NCI-H446 (cell line): ENCODE measurements at regions not wholly inside any gene's neighbourhood (a gene's known extent, or its start where the extent isn't known, plus 50 kb on each side); places are given as distances from the start of the nearest gene placed in this dataset.
"Not testable (repeated sequence)": the region's sequence is repeated elsewhere in the genome, so short reads cannot be mapped to it uniquely, and the experiment has no call there.

Experiments
- DNase-seq, 2 experiments: peaks; one replicate each; lab custom pipeline; 2025; lab: John Stamatoyannopoulos, UW

DNA sequence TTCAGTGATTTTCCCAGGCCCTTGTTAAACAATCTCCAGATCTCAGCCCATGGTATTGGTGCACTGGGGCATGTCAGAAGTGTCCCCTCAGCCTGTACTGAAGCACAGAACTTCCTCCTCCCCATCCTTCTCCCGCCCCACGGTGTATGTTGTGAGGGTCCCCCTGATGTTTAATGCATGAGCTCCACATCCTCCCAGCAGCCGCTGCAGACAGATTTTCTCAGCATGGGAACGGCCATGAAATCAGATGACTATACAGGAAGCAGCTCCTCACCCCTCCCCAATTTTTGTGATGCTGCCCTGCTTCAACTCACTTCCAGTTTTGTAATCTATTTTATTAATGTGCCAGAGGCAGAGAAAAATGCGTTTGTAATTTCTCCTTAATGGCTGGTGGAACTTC is 406.0 kb downstream of the MIAT start:
- no peak for DNase-seq

DNA sequence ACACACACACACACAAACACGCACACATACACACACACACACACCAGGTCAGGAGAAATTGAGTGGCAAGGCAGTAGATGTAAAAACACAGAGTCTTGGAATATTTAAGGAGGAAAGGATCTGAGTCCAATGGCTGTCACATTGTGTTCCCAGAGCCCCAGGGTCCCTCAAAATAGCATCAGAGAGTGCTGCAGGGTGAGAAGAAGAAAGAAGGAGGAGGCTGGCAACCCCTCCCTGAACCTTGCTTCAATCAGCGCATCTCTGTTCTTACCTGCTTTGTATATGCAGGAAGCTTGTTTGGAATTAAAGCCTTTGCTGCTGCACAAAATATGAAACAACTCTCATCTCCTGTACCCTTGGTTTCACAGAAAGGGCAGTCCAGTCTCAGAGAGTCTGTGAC is 406.5 kb downstream of the MIAT start:
- DNase-seq: no peak

DNA sequence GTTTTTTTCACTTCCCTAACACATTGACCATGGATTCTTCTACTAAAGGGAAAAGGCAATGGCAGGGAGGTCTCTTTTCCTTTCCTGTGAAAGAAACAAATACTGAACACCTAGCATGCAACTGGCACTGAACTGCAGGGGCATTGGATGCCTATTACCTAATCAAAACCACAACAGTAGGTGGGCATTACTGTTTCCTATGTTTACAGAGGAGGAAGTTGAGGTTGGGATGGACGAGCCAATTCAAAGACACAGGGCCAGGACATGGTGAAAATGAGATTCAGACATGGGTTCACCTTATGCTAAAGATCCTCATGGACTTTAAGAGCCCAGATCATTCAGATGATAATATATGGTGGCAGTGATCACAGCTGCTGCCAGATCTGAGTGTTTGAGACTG is 407.0 kb downstream of the MIAT start:
- DNase-seq: no peak

DNA sequence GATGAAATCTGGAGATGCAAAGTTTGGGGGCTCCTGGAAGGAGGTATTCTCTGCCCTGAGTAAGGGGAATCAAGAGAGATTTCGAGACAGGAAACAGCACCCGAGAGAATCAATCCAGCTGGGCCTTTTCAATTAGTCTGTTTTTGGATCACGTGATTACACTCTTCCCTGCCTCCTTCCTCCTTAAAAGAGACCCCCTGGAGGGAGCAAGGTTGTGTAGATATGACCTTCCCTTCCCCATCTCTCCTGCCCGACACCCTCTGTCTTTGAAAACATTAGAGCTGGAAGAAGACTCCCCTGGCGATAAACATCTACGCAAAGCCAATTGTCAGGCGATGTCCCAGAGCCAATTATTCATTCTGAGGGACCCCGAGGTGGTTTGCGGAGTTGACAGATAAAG is 407.9 kb downstream of the MIAT start:
- DNase-seq: no peak

DNA sequence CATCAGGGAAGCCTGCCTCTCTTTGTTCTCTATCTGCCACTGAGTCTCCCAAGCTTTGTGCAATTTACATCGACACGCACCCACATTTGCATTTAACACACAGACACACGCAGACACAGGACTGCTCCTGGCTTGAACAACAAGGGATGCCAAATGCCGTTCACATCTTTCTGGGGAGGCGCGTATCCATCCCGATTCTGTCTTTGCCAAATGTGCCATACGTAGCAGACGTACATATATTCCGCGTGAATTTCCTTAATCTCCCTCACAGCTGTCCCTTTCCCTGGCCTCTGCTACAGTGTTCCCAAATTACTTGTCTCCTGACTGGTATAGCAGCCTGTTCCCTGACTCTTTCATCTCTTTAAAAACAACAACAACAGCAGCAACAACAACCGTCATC is 409.5 kb downstream of the MIAT start:
- peak in 1 of 2 experiments; percentile 31 for DNase-seq

DNA sequence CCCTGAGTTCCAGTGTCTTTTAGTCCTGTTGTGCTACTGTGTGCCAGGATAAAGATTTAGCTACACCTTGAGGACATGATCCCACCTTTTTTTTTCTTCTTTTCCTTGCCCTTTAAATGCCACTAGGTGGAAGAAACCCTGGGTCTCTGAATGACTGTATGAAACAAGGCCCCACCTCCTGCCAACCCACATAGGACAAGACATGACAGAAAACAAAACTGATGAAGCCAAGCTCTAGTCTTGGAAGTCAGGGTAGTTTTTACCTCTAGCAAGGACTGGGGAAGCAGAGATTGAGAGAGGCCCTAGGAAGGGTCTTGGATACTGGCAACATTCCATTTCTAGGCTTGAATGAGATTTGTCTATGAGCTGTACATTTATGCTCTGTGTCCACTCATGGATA is 410.7 kb downstream of the MIAT start:
- no peak for DNase-seq

DNA sequence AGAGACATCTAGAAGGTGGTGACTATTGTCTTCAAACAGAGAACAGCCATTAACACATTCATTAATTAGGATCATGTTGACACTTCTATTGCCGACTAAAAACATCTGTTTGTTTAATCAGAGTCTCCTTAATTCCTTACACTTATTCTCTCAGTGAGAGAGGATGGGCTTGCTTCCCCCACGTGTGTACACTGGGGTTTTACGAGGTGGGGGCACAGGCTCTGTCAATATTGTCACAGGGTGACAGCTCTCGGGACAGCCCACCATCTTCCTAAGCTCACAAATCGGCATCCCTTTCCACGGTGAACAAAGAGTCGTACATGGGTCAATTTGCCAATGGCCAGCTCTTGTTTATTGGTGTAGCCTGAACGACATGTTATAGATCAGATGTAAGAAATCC is 413.2 kb downstream of the MIAT start:
- no peak for DNase-seq

DNA sequence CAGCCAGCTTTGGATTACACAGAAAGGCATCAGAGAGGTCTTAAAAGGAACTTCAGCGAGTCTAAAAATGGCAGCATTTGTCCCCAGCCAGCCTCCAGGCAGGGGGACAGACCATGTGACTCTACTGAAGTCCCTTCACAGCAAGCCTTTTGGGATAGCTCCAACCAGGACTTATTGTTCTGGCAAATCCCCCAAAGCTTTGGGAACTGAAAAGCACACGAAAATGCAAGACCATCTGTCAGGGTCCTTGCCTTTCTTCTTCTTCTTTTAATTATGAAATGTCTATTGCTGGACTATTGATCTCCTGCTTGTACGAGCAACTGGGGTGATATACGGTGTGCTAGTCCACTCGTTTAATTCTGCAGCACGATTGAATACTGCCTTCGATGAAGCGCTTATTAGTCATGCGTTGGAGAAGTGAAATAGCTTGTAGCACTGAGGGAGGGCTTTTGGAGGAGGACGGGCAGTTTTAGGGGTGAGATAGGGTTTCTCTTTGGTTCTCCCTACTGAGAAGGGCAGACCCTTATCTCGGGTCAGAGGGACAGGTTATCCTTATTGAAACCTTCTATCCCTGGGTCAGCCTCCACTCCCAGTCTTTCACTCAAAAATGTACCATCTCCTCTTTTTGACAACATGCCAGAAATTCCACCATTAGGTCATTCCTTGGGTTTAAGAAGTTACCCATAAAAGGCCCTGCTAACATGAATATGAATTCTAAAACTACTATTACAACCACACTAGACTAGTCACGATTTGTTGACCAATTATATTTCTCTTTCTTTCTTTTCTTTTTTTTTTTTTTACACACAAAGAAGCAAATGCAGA is 416.4 kb downstream of the MIAT start:
- peak; percentile 74 to 95 for DNase-seq

DNA sequence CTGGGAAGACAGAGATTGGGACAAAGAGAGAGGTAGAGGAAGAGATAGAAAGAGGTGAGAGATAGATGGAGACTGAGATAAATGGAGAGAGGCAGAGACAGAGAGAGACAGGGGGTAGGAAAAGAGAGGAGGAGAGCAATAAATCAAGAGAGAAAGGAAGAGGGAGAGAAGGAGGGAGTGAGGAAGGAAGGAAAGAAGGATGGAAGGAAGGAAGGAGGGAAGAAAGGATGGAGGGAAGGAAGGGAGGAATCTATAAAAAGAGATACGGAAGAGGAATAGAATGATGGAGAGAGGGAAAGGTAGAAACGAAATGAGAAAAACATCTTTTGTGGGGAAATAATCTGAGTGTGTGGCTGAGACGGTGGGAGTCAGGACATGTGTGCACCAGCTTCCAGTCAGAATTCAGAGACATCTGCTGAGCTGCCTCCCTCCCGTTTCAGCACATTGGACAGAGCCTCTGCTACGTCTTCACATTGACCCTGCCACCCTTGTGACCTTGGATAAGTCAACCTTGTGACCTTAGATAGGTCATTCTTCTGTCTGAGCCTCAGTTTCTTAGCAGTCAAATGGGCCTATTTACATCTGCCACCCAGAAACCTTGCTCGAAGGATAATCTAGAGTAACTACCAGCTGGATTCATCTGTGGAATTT is 417.8 kb downstream of the MIAT start:
- DNase-seq: no peak

DNA sequence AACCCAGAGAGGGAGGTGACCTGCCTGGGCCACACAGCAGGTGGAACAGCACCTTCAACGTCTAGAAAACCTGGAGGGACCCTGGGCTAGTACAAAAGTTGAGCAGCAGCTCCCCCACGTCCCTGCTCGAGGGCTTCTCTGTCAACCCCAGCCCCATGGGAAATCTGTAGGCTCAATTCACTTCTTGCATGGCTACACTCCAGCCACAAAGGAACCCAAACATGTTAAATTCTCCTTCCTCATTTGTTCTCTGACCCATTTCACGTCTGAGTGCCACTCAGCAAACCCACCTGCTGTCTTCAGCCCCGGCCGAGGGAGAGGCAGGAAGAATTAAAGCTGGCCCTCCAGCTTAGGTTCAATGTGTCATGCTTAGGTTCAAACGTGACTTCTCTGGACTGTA is 418.5 kb downstream of the MIAT start:
- DNase-seq: no peak

DNA sequence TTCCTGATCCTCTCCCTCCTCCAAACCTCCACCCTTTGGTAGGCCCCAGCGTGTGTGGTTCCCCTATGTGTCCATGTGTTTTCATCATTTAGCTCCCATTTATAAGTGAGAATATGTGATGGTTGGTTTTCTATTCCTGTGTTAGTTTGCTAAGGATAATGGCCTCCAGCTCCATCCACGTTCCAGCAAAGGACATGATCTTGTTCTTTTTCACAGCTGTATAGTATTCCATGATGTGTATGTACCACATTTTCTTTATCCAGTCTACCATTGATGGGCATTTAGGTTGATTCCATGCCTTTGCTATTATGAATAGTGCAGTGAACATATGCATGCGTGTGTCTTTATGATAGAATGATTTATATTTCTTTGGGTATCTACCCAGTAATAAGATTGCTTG is 420.7 kb downstream of the MIAT start:
- not testable (repeated sequence) for DNase-seq

DNA sequence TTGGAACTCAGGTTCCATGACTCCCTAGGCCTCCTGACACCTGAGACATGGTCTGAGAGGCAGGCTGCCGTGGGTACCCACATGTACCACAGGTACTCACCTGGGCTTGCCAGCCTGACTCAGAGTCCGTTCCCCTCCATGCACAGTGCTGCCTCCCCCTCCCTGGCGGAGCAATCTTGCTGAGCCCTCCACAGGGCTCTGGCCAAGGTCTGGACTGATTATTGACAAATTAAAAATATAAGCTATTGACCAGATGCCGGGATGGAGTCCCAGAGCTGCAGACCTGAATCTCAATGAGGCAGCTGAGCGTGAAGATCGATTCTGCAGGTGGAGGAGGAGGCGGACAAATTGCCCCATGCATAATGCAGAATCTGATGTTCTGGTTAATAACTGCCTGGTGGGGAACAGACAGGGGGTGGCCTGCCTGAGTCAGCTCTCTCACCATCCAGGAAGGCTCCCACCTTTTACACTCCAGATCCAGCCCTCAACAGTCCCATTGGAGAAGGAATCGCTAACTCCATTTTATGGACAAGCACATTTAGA is 422.7 kb downstream of the MIAT start:
- no peak for DNase-seq

DNA sequence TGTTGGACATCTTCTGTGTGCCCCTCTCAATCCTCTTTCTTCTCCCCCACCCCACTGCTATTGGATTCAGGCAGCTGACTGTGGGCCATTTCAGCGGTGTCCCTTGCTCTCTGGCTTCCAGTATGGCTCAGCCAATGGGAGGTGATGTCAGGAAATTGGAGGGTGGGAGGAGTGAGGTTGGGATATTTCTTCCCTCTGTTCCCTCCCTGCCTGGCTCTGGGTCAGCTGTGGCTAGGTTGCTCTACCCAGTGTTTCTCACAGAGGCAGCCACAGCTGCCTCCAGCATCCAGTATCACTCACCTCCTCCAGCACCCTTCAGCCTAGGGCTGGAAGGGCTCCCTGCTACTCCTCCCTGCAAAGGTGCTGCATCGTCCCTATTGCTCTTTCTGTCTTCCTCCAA is 423.5 kb downstream of the MIAT start:
- DNase-seq: no peak

DNA sequence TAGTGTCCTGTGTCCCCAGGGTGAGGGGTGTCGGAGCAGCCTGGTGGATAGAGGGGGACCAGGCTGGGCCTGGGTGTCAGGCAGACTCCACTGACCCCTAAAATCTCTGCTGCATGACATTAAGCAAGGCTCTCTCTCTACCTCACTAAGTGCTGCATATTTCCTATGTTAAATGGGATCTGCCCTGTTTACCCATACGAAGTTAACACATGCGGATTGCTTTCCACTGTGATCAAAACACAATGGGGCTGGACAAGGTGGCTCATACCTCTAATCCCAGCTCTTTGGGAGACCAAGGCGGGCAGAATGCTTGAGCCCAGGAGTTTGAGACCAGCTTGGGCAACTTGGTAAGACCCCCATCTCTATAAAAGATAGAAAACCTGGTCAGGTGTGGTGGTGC is 426.2 kb downstream of the MIAT start:
- DNase-seq: no peak

DNA sequence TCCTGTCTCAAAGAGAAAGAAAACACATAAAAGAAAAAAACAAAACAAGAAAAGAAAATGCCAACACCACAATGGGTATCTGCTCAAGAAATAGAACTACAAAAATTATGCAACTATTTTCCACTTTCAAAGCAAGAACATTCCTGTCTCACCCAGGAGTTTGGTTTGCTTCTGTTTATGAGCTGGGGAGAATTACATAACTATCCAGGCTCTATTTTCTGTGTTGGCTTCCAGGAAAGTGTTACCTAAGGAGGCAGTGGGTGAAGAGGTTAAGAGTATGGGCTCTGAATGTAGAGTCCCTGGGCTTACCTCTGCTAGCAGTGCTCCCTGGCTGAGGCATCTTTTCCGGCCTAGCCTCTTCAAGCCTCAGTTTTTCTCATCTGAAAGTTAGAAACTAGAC is 426.7 kb downstream of the MIAT start:
- no peak for DNase-seq

DNA sequence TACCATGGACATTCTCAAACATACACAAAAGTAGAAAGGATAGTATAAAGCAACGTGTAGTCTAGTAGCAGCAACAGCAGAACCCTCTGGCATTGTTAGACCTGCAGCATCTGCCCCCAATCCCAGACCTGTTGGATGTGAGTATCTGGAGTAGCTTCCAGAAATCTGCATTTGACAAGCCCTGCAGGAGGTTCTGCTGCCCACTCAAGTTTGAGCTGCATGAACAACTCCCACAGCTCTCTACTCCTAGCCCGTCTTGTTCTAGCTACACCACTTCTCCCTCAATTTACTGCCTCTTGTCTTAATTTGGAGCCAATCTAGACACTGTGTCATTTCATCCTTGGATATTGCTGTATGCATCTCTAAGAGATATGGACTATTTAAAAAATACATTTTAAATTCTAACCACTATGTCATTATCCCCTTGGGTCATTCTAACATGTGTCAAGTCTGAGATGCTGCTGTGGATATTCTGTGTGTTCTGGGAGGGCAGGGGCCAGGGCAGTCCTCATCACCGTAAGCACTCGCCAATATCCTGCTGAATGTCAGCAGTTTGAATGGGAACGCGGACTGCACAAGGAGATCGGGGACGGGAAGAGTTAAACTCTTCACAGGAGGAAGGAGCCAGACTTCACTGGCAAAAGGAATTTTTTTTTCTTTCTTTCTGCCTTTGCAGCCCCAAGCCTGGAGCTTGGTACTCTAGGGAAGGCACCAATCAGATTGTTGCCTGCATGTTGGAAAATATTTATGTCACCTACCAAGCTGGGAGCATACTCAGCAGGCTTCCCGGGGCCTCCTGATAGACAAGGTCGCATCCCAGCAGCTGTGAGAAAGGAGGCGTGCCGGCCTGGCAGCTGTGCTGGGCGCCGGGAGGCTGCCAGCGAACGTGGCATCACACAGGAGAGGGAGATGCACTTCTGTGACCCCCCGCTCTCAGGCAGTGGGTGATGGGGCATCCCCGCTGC is 429.0 kb downstream of the MIAT start:
- no peak for DNase-seq

DNA sequence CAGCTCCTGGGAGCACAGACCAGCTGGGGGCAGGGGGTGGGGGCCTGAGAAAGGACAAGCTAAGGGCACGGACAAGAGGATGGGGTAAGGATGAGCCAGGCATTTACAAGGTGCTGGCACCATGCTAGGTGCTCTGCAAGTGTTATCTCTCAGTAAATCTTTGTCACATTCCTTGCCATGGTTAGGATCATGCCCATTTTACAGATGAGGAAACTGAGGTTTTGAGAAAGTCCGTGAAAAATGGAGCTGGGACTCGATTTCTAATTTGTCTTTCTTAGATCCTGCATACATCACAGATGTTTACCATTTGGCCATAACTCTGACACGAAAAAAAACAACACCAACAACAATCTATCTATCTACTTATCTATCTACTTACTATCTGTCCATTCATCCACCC is 429.7 kb downstream of the MIAT start:
- no peak for DNase-seq

DNA sequence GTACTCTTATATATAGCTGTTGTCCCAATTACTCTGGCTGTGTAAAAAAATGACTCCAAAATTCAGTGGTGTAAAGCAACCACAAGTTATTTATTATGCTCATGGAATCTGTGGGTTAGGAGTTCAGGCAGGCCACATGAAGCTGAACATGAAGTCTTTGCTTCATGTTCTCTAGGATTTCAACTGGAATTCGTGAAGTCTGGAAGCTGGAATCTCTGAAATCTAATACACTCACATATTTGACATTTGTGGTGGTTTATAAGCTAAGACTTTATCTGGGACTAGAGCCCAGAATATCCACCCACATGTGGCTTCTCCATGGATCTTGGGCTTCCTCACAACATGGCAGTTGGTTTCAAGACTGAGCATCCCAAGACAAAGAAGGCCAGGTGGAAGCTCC is 430.6 kb downstream of the MIAT start:
- DNase-seq: no peak

DNA sequence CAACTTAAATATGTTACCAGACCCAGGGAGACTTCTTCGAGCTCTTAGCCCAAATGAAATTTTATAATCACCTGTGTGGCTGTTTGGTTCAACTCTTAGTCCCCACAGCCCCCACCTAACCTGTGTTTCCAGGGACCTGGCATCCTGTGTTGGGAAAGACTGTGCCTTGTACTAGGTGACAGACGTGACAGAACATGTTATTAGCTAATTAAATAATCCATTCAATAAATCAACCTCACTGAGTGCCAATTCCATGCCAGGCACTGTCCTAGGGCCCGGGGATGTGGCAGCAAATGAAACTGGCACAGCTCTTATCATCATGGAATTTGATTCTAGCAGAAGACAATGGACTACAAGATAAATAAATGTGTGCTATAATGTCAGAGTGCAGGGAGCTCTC is 431.9 kb downstream of the MIAT start:
- DNase-seq: peak; percentile 68 to 76

DNA sequence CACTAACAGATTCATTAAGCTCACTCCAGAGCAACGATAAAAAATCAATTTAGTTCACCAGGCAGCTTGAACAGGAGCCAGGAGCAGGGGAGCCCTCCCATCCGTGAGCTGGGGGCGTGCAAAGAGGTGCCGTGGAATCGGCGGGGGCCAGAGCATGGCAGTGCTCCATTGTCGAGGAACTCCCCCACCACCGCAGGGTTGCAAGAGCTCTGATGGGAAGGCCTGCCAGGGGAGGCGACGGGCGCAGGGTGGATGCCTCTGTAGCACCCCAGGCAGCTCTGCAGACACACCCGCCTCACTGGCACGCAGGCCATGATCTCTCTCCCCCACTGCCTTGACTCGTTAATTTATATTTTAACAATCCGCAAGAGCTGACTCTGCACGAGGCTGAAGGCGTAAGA is 433.2 kb downstream of the MIAT start:
- peak; percentile 41 to 70 for DNase-seq

DNA sequence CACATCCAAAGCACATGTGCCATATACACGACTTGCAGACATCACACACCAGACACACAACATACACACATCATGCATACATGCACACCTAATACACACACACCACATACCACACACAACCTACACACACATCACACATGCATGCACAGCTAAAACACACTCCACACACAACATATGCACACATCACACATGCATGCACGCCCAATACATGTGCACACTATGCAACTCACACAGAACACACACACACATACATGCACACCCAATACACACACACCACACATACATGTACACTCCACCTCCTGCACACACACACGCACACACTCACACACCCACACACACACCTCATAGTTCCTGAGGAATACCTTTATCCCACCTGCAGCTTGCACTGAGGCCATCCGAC is 436.0 kb downstream of the MIAT start:
- no peak for DNase-seq

DNA sequence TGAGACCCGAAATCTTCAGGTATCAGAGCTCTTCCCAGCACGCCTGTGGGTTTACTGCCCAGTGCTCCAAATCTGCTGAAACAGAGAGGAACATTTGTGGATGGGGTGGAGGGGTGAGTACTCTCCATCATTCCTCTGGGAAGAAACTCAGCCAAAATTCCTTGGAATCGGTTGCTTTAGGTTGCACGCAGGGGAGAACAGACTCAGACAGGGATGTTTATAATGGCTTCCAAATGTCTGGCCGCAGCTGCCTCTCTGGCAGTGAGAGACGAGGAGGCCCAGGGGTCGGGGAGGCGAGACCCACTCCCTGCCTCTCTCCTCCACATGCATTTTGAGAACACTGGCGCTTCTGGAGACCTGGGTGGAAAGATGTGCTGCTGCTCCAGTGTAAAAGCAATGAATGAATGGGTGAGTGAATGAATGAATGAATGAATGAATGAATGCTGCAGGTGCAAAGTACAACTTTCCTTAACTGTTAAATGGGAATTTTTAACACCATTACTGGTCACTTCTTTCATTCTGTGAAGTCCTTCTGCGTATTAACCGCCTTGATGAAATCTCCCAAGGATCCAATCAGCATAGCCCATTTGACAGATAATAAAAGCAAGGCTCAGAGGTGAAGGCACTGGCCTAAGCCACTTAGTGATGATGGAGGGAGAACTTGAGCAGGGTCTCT is 437.4 kb downstream of the MIAT start:
- DNase-seq: peak; percentile 51 to 91
